ENCODE measurements at regions not wholly inside any gene's neighbourhood (a gene's known extent, or its start where the extent isn't known, plus 50 kb on each side); places are given as distances from the start of the nearest gene placed in this dataset.

- peak; percentile 16; the same call in 1 of the 2 replicates for TF ChIP-seq ATF3 (IDR thresholded peaks at IDR 0.05)
- no peak for TF ChIP-seq ATF3 (CRISPR knock-in tag; conservative IDR thresholded peaks at IDR 0.05)
- TF ChIP-seq TCFL5 (CRISPR knock-in tag; conservative IDR thresholded peaks at IDR 0.05) = no peak
- TF ChIP-seq MXI1 (IDR thresholded peaks at IDR 0.05; ENCODE audit: low read depth, low read length) = no peak
- TF ChIP-seq FOSL1 (tag; conservative IDR thresholded peaks at IDR 0.05) = peak; percentile 69
- no peak for TF ChIP-seq JUND (IDR thresholded peaks at IDR 0.05; ENCODE audit: borderline replicate concordance, low read depth, low read length)
- peak; percentile 37; the same call in 1 of the 3 replicates for TF ChIP-seq JUND (tag; IDR thresholded peaks at IDR 0.05; ENCODE audit: borderline replicate concordance, low read depth, low read length)
These were observed 194.1 kb downstream of the MEX3B start (continued) for GRCh38 chr15:81851757-81852156.

DNA sequence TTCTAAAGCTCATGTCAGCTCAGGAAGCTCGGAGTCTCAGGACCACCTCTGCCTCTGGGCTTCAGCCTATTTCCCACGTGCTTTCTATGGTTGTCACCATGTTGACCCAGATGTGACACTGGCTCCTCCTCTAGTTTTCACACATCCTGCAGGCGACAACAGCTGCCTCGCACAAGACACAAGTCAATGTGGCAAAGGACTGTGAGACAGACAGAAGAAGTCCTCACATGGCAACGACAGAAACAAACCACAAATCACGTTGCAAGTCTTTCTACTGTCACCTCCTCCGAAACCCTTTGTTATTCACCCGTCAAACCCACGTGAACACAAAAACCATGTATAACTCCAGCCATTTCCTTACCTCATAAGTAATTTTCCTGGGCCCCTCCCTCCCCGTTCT lies 194.5 kb downstream of the MEX3B start:
- ChIA-PET CTCF (ENCODE audit: low intra/inter-chr PET ratio) (no interaction called here), POLR2A (interaction anchor here (1.3 kb wide), 1 partner anchor 18 kb away, joined by 4 read pairs; no protein-coding TSS in a partner anchor)
- in situ Hi-C loops (cut with MboI) = no loop called here
- Histone ChIP-seq H3K9me1 (ENCODE audit: control insufficient read depth, insufficient read depth, low read length) (no peaks in the 10 kb centered on the region), H3K4me1 (replicated peaks in 1 of 2; ENCODE audit: control insufficient read depth in 2 of 2, insufficient read depth in 2 of 2, low read length in 2 of 2) (peaks cover 0 to 18% of the 10 kb centered on the region in 2 experiments; a peak in 3 of 5 replicates), H4K20me1 (replicated peaks; ENCODE audit: control insufficient read depth, insufficient read depth, low read length) (no peaks in the 10 kb centered on the region), H3K79me2 (ENCODE audit: control insufficient read depth, insufficient read depth, low read length) (peaks cover 6% of the 10 kb centered on the region; the same call in 2 of the 3 replicates), H3K4me2 (ENCODE audit: insufficient read depth, low read length) (no peak overlapping the region), H3K36me3 (ENCODE audit: control insufficient read depth, insufficient read depth, low read length) (no peaks in the 10 kb centered on the region), H3K27me3 (ENCODE audit: control insufficient read depth in 2 of 2, insufficient read depth in 2 of 2, low read length in 2 of 2) (no peaks in the 10 kb centered on the region), H3K27ac (ENCODE audit: extremely low read depth, low read depth, low read length) (no peak overlapping the region), H3K4me3 (no peak overlapping the region), H2AFZ (ENCODE audit: low read depth, low read length) (no peak overlapping the region), H3K9me3 (replicated peaks; ENCODE audit: control insufficient read depth, insufficient read depth, low read depth, low read length) (no peaks in the 10 kb centered on the region), H3K9ac (ENCODE audit: insufficient read depth in 1 of 2, low read depth in 2 of 2, low read length in 2 of 2) (no peak overlapping the region)
- no peak for FAIRE-seq
- WGBS (ENCODE audit: insufficient coverage, low coverage, missing lambda C conversion rate) = 42% methylated on average over 10 of the region's 10 CpGs
- ATAC-seq = no peak
- intact Hi-C loops (cut with micrococcal nuclease) = no loop called here
- BruUV-seq (replicated peaks) = no TSS peak
- DNase-seq (ENCODE audit: extremely low read depth in 1 of 4, low spot score in 3 of 4) = no peak
- TF ChIP-seq, protein P1, sequence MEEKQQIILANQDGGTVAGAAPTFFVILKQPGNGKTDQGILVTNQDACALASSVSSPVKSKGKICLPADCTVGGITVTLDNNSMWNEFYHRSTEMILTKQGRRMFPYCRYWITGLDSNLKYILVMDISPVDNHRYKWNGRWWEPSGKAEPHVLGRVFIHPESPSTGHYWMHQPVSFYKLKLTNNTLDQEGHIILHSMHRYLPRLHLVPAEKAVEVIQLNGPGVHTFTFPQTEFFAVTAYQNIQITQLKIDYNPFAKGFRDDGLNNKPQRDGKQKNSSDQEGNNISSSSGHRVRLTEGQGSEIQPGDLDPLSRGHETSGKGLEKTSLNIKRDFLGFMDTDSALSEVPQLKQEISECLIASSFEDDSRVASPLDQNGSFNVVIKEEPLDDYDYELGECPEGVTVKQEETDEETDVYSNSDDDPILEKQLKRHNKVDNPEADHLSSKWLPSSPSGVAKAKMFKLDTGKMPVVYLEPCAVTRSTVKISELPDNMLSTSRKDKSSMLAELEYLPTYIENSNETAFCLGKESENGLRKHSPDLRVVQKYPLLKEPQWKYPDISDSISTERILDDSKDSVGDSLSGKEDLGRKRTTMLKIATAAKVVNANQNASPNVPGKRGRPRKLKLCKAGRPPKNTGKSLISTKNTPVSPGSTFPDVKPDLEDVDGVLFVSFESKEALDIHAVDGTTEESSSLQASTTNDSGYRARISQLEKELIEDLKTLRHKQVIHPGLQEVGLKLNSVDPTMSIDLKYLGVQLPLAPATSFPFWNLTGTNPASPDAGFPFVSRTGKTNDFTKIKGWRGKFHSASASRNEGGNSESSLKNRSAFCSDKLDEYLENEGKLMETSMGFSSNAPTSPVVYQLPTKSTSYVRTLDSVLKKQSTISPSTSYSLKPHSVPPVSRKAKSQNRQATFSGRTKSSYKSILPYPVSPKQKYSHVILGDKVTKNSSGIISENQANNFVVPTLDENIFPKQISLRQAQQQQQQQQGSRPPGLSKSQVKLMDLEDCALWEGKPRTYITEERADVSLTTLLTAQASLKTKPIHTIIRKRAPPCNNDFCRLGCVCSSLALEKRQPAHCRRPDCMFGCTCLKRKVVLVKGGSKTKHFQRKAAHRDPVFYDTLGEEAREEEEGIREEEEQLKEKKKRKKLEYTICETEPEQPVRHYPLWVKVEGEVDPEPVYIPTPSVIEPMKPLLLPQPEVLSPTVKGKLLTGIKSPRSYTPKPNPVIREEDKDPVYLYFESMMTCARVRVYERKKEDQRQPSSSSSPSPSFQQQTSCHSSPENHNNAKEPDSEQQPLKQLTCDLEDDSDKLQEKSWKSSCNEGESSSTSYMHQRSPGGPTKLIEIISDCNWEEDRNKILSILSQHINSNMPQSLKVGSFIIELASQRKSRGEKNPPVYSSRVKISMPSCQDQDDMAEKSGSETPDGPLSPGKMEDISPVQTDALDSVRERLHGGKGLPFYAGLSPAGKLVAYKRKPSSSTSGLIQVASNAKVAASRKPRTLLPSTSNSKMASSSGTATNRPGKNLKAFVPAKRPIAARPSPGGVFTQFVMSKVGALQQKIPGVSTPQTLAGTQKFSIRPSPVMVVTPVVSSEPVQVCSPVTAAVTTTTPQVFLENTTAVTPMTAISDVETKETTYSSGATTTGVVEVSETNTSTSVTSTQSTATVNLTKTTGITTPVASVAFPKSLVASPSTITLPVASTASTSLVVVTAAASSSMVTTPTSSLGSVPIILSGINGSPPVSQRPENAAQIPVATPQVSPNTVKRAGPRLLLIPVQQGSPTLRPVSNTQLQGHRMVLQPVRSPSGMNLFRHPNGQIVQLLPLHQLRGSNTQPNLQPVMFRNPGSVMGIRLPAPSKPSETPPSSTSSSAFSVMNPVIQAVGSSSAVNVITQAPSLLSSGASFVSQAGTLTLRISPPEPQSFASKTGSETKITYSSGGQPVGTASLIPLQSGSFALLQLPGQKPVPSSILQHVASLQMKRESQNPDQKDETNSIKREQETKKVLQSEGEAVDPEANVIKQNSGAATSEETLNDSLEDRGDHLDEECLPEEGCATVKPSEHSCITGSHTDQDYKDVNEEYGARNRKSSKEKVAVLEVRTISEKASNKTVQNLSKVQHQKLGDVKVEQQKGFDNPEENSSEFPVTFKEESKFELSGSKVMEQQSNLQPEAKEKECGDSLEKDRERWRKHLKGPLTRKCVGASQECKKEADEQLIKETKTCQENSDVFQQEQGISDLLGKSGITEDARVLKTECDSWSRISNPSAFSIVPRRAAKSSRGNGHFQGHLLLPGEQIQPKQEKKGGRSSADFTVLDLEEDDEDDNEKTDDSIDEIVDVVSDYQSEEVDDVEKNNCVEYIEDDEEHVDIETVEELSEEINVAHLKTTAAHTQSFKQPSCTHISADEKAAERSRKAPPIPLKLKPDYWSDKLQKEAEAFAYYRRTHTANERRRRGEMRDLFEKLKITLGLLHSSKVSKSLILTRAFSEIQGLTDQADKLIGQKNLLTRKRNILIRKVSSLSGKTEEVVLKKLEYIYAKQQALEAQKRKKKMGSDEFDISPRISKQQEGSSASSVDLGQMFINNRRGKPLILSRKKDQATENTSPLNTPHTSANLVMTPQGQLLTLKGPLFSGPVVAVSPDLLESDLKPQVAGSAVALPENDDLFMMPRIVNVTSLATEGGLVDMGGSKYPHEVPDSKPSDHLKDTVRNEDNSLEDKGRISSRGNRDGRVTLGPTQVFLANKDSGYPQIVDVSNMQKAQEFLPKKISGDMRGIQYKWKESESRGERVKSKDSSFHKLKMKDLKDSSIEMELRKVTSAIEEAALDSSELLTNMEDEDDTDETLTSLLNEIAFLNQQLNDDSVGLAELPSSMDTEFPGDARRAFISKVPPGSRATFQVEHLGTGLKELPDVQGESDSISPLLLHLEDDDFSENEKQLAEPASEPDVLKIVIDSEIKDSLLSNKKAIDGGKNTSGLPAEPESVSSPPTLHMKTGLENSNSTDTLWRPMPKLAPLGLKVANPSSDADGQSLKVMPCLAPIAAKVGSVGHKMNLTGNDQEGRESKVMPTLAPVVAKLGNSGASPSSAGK (IDR thresholded peaks at IDR 0.05) = no peak
- no peak for TF ChIP-seq ZNF717 (CRISPR knock-in tag; IDR thresholded peaks at IDR 0.05)
- no peak for TF ChIP-seq MAFK (IDR thresholded peaks at IDR 0.05; ENCODE audit: low read length)
